K562 (cell line): ENCODE measurements at regions not wholly inside any gene's neighbourhood (a gene's known extent, or its start where the extent isn't known, plus 50 kb on each side); places are given as distances from the start of the nearest gene placed in this dataset.

Experiments used
- AFF1 ChIP-seq, 2 experiments: fragments of 450-650 bp; IDR thresholded peaks; 2 replicates each; pipeline ENCODE4 v1.6.1; 2018; ENCODE audit warnings: mild to moderate bottlenecking in 2 of 2, low read depth in 1 of 2; ENCODE audit not compliant: partially characterized antibody in 2 of 2
- ATF3 ChIP-seq, 2 experiments: fragments of 450-650 bp in 1 of 2; sonication (generic) in 1 of 2; formaldehyde crosslinking in 1 of 2; IDR thresholded peaks in 1 of 2; conservative IDR thresholded peaks in 1 of 2; 2 replicates each; pipeline versions ENCODE4 v1.6.1 to v1.8.1; 2016 to 2023; ENCODE audit warnings: mild to moderate bottlenecking in 2 of 2, moderate library complexity in 2 of 2, inconsistent platforms in 1 of 2, missing genetic modification reagents in 1 of 2
- CBX5 ChIP-seq: IDR thresholded peaks from 2 replicates; pipeline ENCODE4 v1.6.1; 2014; ENCODE audit warnings: low read depth, borderline replicate concordance
- CC2D1A ChIP-seq: fragments of 450-650 bp; IDR thresholded peaks from 2 replicates; pipeline ENCODE4 v1.6.1; 2017; ENCODE audit warnings: mild to moderate bottlenecking
- ETV6 ChIP-seq, 3 experiments: fragments of 150-350 bp in 1 of 3; sonication (generic) in 1 of 3; formaldehyde crosslinking in 1 of 3; IDR thresholded peaks; 2 replicates each; pipeline versions ENCODE4 v1.6.1 to v1.8.0; 2014 to 2022; ENCODE audit warnings: borderline replicate concordance in 2 of 3, low read depth in 2 of 3, antibody characterized with exemption in 1 of 3, low read length in 1 of 3, mild to moderate bottlenecking in 1 of 3, missing genetic modification reagents in 1 of 3
- GABPB1 ChIP-seq: sonication (generic); formaldehyde crosslinking; IDR thresholded peaks from 2 replicates; pipeline ENCODE4 v1.8.0; 2022; ENCODE audit warnings: mild to moderate bottlenecking, missing genetic modification reagents
- POLR2H ChIP-seq: IDR thresholded peaks from 2 replicates; pipeline ENCODE4 v1.6.1; 2016; ENCODE audit warnings: missing genetic modification characterization, low read depth, mild to moderate bottlenecking, control low read depth, missing compliant biosample characterization, moderate library complexity
- SIN3A ChIP-seq, 2 experiments: fragments of 150-350 bp in 1 of 2; IDR thresholded peaks; 2 replicates each; pipeline ENCODE4 v1.6.1; 2011 to 2016; ENCODE audit warnings: borderline replicate concordance in 2 of 2, low read depth in 2 of 2, low read length in 2 of 2, mild to moderate bottlenecking in 2 of 2, moderate library complexity in 2 of 2; ENCODE audit not compliant: control insufficient read depth in 1 of 2
- SIX5 ChIP-seq, 2 experiments: IDR thresholded peaks; 2 replicates each; pipeline ENCODE4 v1.6.1; 2011; ENCODE audit warnings: low read length in 2 of 2, borderline replicate concordance in 1 of 2, low read depth in 1 of 2, mild to moderate bottlenecking in 1 of 2, moderate library complexity in 1 of 2; ENCODE audit not compliant: insufficient read depth in 1 of 2
- TEAD1 ChIP-seq, 2 experiments: fragments of 450-650 bp in 1 of 2; sonication (generic) in 1 of 2; formaldehyde crosslinking; IDR thresholded peaks; 2 replicates each; pipeline versions ENCODE4 v1.4.0 to v1.8.0; 2020 to 2022; ENCODE audit warnings: mild to moderate bottlenecking in 2 of 2, missing genetic modification reagents in 1 of 2
- ZNF121 ChIP-seq: sonication (generic); formaldehyde crosslinking; conservative IDR thresholded peaks from 2 replicates; pipeline ENCODE4 v1.8.0; 2022; ENCODE audit warnings: missing genetic modification reagents
- ZNF165 ChIP-seq: fragments of 250-450 bp; sonication (Bioruptor Pico); IDR thresholded peaks from 2 replicates; pipeline ENCODE4 v1.4.0; 2020; ENCODE audit warnings: borderline replicate concordance
- ZNF695 ChIP-seq: fragments of 450-650 bp; formaldehyde crosslinking; IDR thresholded peaks from 2 replicates; pipeline ENCODE4 v1.4.0; 2020; ENCODE audit warnings: mild to moderate bottlenecking, moderate library complexity
- TF ChIP-seq, protein P1 (sequence below), 2 experiments: IDR thresholded peaks in 1 of 2; conservative IDR thresholded peaks in 1 of 2; 2 replicates each; pipeline ENCODE4 v1.6.1; 2016; ENCODE audit warnings: low read depth in 2 of 2, mild to moderate bottlenecking in 1 of 2, missing compliant biosample characterization in 1 of 2, missing genetic modification characterization in 1 of 2, moderate library complexity in 1 of 2

DNA sequence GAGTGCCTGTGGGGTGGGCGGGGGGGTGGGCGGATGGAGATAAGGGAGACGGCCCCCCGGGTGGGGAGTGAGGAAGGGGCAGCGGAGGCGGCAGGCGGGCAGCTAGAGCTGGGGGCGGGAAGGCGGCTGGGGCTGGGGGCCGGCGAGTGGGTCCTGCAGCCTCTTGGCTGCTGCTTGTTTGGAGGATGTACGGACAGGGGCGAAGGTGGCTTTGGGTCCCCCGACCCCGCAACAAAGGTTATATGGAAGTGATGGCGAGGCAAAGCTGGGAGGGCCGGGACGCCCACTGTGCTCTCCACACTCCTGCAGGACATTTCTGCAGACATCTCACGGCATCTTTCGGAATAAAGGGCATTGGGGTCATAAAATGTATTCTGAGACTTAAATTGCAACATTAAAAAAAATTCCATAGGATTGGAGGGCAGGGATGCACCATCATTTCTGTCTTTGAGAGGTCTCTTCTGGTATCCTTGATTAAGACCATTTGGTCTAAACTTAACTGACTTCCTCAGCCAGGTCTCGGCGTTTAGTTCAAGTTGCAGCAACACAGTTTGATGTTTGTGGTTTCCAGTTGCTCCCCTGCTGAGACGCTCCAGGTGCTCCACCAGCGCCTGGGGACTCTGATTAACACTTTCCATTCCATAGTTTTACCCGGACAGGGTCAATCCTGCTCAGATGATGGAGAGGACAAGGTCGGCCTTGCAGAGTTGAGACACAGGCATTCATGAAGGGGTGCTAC, 101.6 kb upstream of the SSBP2 start (continued):
- TF ChIP-seq ATF3 (IDR thresholded peaks at IDR 0.05): no peak
- TF ChIP-seq ATF3 (CRISPR knock-in tag; conservative IDR thresholded peaks at IDR 0.05): no peak
- no peak for TF ChIP-seq POLR2H (tag)
- 0 out of 2 replicates have a peak, but pooled peaks have one; percentile 20 for TF ChIP-seq GABPB1
- 0 out of 4 replicates have a peak, but pooled peaks of 1 of the 2 experiments have one; percentile 23 for TF ChIP-seq TEAD1 (CRISPR knock-in tag; IDR thresholded peaks at IDR 0.05)
- TF ChIP-seq CBX5: no peak
- no peak for TF ChIP-seq ETV6 (IDR thresholded peaks at IDR 0.05; ENCODE audit: borderline replicate concordance in 1 of 2, low read depth in 2 of 2, low read length in 1 of 2)
- no peak for TF ChIP-seq ETV6 (CRISPR knock-in tag; IDR thresholded peaks at IDR 0.05; ENCODE audit: borderline replicate concordance)
- TF ChIP-seq AFF1 (IDR thresholded peaks at IDR 0.05; ENCODE audit: low read depth in 1 of 2, partially characterized antibody in 2 of 2): no peak
- no peak for TF ChIP-seq SIX5 (IDR thresholded peaks at IDR 0.05; ENCODE audit: borderline replicate concordance in 1 of 2, insufficient read depth in 1 of 2, low read depth in 1 of 2, low read length in 2 of 2)
- no peak for TF ChIP-seq SIN3A (IDR thresholded peaks at IDR 0.05; ENCODE audit: borderline replicate concordance in 2 of 2, control insufficient read depth in 1 of 2, low read depth in 2 of 2, low read length in 2 of 2)
- no peak for TF ChIP-seq ZNF165 (CRISPR knock-in tag)
- TF ChIP-seq CC2D1A: no peak
- TF ChIP-seq ZNF695 (CRISPR knock-in tag): no peak
- no peak for TF ChIP-seq ZNF121 (CRISPR knock-in tag)
- TF ChIP-seq, protein P1, sequence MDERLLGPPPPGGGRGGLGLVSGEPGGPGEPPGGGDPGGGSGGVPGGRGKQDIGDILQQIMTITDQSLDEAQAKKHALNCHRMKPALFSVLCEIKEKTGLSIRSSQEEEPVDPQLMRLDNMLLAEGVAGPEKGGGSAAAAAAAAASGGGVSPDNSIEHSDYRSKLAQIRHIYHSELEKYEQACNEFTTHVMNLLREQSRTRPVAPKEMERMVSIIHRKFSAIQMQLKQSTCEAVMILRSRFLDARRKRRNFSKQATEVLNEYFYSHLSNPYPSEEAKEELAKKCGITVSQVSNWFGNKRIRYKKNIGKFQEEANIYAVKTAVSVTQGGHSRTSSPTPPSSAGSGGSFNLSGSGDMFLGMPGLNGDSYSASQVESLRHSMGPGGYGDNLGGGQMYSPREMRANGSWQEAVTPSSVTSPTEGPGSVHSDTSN (CRISPR knock-in tag; IDR thresholded peaks at IDR 0.05; ENCODE audit: low read depth): no peak
- TF ChIP-seq, protein P1 (tag; conservative IDR thresholded peaks at IDR 0.05; ENCODE audit: low read depth): no peak
